Neural cell (in vitro differentiated cells): ENCODE measurements at regions not wholly inside any gene's neighbourhood (a gene's known extent, or its start where the extent isn't known, plus 50 kb on each side); places are given as distances from the start of the nearest gene placed in this dataset.

ENCODE experiments used
- CTCF ChIP-seq: fragments of 450-650 bp; IDR thresholded peaks from 2 replicates; pipeline ENCODE4 v1.5.1; 2014; ENCODE audit warnings: antibody characterized with exemption, mild to moderate bottlenecking, moderate library complexity; ENCODE audit not compliant: poor library complexity, severe bottlenecking
- EP300 ChIP-seq: fragments of 450-650 bp; conservative IDR thresholded peaks from 2 replicates; pipeline ENCODE4 v1.6.1; 2014; ENCODE audit warnings: antibody characterized with exemption, mild to moderate bottlenecking, moderate library complexity; ENCODE audit not compliant: poor library complexity, severe bottlenecking
- EZH2 ChIP-seq: fragments of 200-600, 300-800 bp; shearing (Covaris generic), sonication (generic); IDR thresholded peaks from 2 replicates; pipeline ENCODE4 v1.6.1; 2014; ENCODE audit warnings: antibody characterized with exemption, low read length, borderline replicate concordance, mild to moderate bottlenecking; ENCODE audit not compliant: insufficient read depth, poor library complexity, severe bottlenecking
- POLR2AphosphoS5 ChIP-seq: IDR thresholded peaks from 2 replicates; pipeline ENCODE4 v1.6.1; 2012
- RAD21 ChIP-seq: fragments of 450-650 bp; conservative IDR thresholded peaks from 2 replicates; pipeline ENCODE4 v1.6.1; 2014; ENCODE audit warnings: antibody characterized with exemption, mild to moderate bottlenecking, moderate library complexity
- TAF1 ChIP-seq: IDR thresholded peaks from 2 replicates; pipeline ENCODE4 v1.6.1; 2012; ENCODE audit warnings: low read depth

- TF ChIP-seq EZH2 (no peak), POLR2AphosphoS5 (no peak), RAD21 (no peak), CTCF (no peak), EP300 (no peak), TAF1 (no peak)
These were observed 609.5 kb upstream of the SLC8A1 start for GRCh38 chr2:41061356-41061755.
